IPS-18a (cell line): ENCODE measurements at regions not wholly inside any gene's neighbourhood (a gene's known extent, or its start where the extent isn't known, plus 50 kb on each side); places are given as distances from the start of the nearest gene placed in this dataset.
A peak's percentile ranks its signal among the peaks of the same experiment; 100 is the strongest.
"Not testable (repeated sequence)": the region's sequence is repeated elsewhere in the genome, so short reads cannot be mapped to it uniquely, and the experiment has no call there.

ENCODE experiments used
- H3K27ac ChIP-seq: one replicate; pipeline ENCODE4 v1.5.1; 2013; ENCODE audit warnings: low read length
- H3K27me3 ChIP-seq: one replicate; pipeline ENCODE4 v1.6.1; 2013; ENCODE audit warnings: mild to moderate bottlenecking, low read length; ENCODE audit not compliant: control insufficient read depth, insufficient read depth
- H3K36me3 ChIP-seq: one replicate; pipeline ENCODE4 v1.6.1; 2013; ENCODE audit warnings: low read depth, low read length; ENCODE audit not compliant: control insufficient read depth
- H3K4me1 ChIP-seq: one replicate; pipeline ENCODE4 v1.6.1; 2013; ENCODE audit warnings: low read depth, low read length; ENCODE audit not compliant: control insufficient read depth
- H3K4me3 ChIP-seq: one replicate; pipeline ENCODE4 v1.5.1; 2013; ENCODE audit warnings: low read length
- H3K9ac ChIP-seq: one replicate; pipeline ENCODE4 v1.6.1; 2013; ENCODE audit warnings: mild to moderate bottlenecking, low read length, moderate library complexity
- H3K9me3 ChIP-seq: one replicate; pipeline ENCODE4 v1.6.1; 2013; ENCODE audit warnings: low read depth, low read length; ENCODE audit not compliant: control insufficient read depth

GRCh38 chr4:134700251-134700650 lies 498.7 kb upstream of the PABPC4L start:
- Histone ChIP-seq H3K36me3 (no peaks in the 10 kb centered on the region), H3K4me3 (no peak overlapping the region), H3K27me3 (no peaks in the 10 kb centered on the region), H3K27ac (no peak overlapping the region), H3K9ac (no peak overlapping the region), H3K4me1 (no peaks in the 10 kb centered on the region), H3K9me3 (peaks cover 21% of the 10 kb centered on the region)

GRCh38 chr4:134698831-134699230 lies 497.2 kb upstream of the PABPC4L start:
- H3K9me3 ChIP-seq: peaks cover 21% of the 10 kb centered on the region
- not testable (repeated sequence) for H3K27ac ChIP-seq, H3K4me3 ChIP-seq, H3K36me3 ChIP-seq, H3K9ac ChIP-seq, H3K4me1 ChIP-seq, H3K27me3 ChIP-seq

GRCh38 chr4:134695433-134695832 lies 493.8 kb upstream of the PABPC4L start:
- Histone ChIP-seq H3K27ac (no peak overlapping the region), H3K9me3 (peaks cover 21% of the 10 kb centered on the region), H3K27me3 (no peaks in the 10 kb centered on the region), H3K36me3 (no peaks in the 10 kb centered on the region), H3K4me3 (no peak overlapping the region), H3K4me1 (peaks cover 6% of the 10 kb centered on the region), H3K9ac (no peak overlapping the region)

DNA sequence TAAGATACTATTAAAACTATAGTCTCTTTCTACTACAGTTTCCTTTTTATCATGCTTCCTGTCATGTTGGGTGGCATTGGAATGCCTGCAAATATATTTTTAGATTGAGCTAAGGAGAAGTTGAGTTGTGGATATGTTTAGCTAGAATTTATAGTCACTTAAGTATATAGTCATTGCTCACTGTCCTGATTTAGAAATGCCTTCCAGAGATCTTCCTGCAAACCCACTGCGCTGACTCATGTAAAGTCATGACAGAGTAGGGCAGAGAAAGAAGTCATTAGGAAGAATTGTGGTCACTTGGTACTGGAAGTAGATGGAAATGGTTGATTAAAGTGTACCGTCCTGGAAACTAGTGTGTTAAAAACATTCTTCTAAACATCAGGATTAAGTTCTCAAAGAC lies 490.3 kb upstream of the PABPC4L start:
- H3K4me1 ChIP-seq: peaks cover 6% of the 10 kb centered on the region
- no peaks in the 10 kb centered on the region for H3K27me3 ChIP-seq
- H3K9me3 ChIP-seq: no peaks in the 10 kb centered on the region
- no peak overlapping the region for H3K9ac ChIP-seq
- no peak overlapping the region for H3K4me3 ChIP-seq
- no peak overlapping the region for H3K27ac ChIP-seq
- H3K36me3 ChIP-seq: no peaks in the 10 kb centered on the region

DNA sequence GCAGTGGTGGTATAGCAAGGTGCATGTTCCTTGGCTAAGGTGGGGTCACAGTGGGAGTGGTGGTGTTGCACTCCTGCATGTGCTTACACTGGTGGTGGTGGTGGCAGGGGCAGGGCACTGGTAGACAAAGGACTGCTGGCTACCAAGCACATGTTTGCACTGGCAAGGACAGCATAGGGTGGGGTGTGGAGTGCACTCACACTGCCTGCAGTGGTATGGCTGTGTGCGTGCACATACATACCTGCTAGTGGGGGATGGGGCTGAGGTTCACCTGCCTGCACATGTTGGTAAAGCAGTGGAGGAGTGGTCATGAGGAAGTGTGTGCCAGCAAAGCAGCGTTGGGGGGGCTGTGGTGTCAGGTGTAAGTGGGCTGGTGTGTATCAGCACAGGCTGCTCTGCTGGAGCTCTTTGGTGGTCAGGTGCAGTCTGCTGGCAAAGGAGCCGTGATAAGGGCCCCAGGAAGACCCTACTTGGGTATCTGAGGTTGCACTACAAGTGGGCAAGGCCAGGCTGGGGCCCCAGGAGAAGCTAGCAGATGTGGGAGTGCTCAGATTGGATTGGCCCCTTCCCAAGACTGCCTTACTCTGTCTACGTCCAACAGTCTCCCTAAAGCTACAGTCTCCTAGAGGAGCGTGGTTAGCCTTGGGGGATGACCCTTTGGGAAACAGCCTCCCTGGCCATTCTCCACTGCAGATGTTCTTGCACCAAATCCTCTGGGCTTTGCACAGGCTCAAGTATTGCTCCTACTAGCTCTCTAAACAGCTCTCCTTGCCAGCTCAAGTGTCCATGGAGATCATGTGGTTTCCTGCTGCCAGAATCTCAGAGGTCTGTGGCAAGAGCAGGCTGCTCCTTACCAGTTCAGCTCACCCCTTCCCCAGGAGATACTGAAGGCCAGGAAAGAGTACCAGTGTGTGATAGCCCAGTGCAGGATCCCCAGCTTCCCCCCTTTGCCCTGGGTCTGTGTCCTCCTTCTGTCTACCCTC lies 486.3 kb upstream of the PABPC4L start:
- H3K27me3 ChIP-seq: no peaks in the 10 kb centered on the region
- no peak overlapping the region for H3K9ac ChIP-seq
- peaks cover 26% of the 10 kb centered on the region for H3K4me1 ChIP-seq
- no peak overlapping the region for H3K4me3 ChIP-seq
- no peaks in the 10 kb centered on the region for H3K36me3 ChIP-seq
- H3K9me3 ChIP-seq: no peaks in the 10 kb centered on the region
- no peak overlapping the region for H3K27ac ChIP-seq

DNA sequence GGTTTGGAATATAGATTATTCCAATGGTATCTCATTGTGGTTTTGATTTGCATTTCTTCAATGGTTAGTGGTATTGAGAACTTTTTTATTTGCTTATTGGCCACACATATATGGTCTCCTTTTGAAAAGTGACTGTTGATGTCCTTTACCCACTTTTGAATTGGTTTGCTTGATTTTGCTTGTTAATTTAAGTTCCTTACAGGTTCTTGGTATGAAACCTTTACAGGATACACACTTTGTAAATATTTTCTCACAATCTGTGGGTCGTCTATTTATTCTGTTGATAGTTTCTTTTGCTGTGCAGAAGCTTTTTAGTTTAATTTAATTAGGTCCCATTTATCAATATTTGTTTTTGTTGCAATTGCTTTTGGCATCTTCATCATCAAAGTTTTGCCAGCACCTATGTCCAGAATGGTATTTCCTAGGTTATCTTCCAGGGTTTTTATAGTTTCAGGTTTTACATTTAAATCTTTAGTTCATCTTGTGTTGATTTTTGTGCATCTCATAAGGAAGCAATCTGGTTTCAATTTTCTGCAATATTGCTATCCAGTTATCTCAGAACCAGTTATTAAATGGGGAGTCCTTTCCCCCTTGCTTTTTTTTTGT lies 475.7 kb upstream of the PABPC4L start:
- Histone ChIP-seq H3K36me3 (peaks cover 3% of the 10 kb centered on the region), H3K4me1 (peaks cover 4% of the 10 kb centered on the region), H3K9ac (no peak overlapping the region), H3K9me3 (no peaks in the 10 kb centered on the region), H3K27ac (peak overlapping the region; percentile 59), H3K4me3 (no peak overlapping the region), H3K27me3 (no peaks in the 10 kb centered on the region)

GRCh38 chr4:134668237-134668636 lies 466.6 kb upstream of the PABPC4L start:
- Histone ChIP-seq H3K27me3 (no peaks in the 10 kb centered on the region), H3K4me3 (no peak overlapping the region), H3K27ac (no peak overlapping the region)

DNA sequence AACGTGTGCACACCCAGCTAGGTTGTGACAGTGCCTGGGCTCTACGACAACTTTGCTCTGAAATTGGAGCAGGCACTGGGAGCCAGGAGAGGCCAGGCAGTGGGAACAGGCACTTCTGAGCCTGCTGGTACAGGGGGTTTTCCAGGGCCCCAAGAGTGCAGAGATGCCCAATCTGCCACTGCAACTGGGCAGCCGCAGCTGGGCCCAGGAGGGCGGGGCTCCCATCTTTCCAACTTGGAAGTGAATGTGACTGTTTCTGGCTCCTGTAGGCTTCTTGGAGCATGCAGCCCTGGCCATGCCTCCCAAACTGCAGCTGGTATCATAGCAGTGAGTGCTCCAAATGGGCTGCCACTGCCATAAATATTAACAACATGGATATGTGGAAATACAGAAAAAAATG lies 465.1 kb upstream of the PABPC4L start:
- no peaks in the 10 kb centered on the region for H3K9me3 ChIP-seq
- H3K27ac ChIP-seq: no peak overlapping the region
- H3K4me3 ChIP-seq: no peak overlapping the region
- H3K36me3 ChIP-seq: no peaks in the 10 kb centered on the region
- no peak overlapping the region for H3K9ac ChIP-seq
- H3K27me3 ChIP-seq: no peaks in the 10 kb centered on the region
- H3K4me1 ChIP-seq: no peaks in the 10 kb centered on the region

More at GRCh38 chr4:134668237-134668636, 466.6 kb upstream of the PABPC4L start:
- H3K4me1 ChIP-seq: no peaks in the 10 kb centered on the region
- no peaks in the 10 kb centered on the region for H3K9me3 ChIP-seq
- H3K9ac ChIP-seq: no peak overlapping the region
- no peaks in the 10 kb centered on the region for H3K36me3 ChIP-seq

- no peaks in the 10 kb centered on the region for H3K36me3 ChIP-seq
- H3K27ac ChIP-seq: no peak overlapping the region
- H3K4me3 ChIP-seq: no peak overlapping the region
- no peaks in the 10 kb centered on the region for H3K9me3 ChIP-seq
- H3K4me1 ChIP-seq: no peaks in the 10 kb centered on the region
- H3K9ac ChIP-seq: no peak overlapping the region
- no peaks in the 10 kb centered on the region for H3K27me3 ChIP-seq
Measured at GRCh38 chr4:134665429-134665828, 463.8 kb upstream of the PABPC4L start.

DNA sequence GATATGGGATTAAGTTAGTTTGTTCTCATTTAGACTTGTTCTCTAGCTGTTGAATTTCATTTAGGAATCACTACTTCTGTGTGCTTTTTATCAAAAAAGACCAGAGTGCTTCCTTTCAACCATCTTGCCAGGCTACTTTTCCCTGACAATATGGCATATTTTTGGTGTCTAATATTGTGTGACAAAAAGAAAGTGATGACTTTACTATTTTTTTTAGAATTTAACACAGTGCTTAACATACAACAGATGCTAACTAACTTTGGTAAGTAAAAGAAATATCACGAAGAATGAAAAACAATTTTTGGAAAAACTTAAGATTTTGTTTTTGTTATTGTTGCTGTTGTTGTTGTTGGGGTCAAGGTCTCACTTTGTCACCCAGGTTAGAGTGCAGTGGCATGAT lies 462.2 kb upstream of the PABPC4L start:
- no peaks in the 10 kb centered on the region for H3K4me1 ChIP-seq
- no peaks in the 10 kb centered on the region for H3K36me3 ChIP-seq
- H3K9ac ChIP-seq: no peak overlapping the region
- H3K27me3 ChIP-seq: no peaks in the 10 kb centered on the region
- H3K9me3 ChIP-seq: no peaks in the 10 kb centered on the region
- H3K27ac ChIP-seq: no peak overlapping the region
- H3K4me3 ChIP-seq: no peak overlapping the region

DNA sequence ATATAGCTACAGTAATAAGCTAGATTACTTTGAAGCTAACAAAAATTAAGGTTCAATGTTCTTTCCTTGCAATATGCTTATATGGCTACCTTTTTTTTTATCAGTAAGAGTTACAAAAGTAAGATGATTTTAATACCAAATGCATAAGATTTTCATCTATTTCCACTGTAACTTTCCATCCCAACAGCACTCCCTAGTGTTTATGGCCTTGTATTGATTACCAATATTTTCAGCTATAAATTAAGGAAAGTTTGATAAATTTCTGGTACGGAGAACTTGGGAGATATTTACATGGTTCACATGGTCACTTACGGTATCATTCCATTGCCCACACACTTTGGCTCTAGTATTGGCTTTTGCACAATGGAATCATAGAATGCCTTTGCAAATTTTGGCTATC lies 448.9 kb upstream of the PABPC4L start:
- Histone ChIP-seq H3K27ac (no peak overlapping the region), H3K27me3 (no peaks in the 10 kb centered on the region), H3K4me3 (no peak overlapping the region), H3K4me1 (no peaks in the 10 kb centered on the region), H3K36me3 (no peaks in the 10 kb centered on the region), H3K9me3 (no peaks in the 10 kb centered on the region), H3K9ac (no peak overlapping the region)

DNA sequence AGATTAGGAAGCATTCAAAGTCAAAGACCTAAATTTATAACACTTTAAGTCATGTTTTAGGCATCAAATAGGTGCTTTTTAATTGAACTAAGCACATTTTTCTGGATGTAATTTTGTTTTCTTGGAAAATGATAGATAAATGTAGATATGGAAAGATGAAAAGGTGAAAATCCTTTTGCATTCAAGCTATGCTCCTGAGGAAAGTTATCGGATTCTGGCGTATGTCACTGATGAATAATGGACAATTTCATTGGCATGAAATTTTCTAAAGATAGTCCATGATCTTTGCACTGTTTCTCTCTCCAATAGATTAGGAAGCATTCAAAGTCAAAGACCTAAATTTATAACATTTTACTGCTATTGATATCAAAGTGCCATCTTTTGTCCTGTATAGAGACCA lies 444.2 kb upstream of the PABPC4L start:
- Histone ChIP-seq H3K9ac (no peak overlapping the region), H3K9me3 (no peaks in the 10 kb centered on the region), H3K27ac (no peak overlapping the region), H3K27me3 (no peaks in the 10 kb centered on the region), H3K4me1 (no peaks in the 10 kb centered on the region), H3K4me3 (no peak overlapping the region), H3K36me3 (no peaks in the 10 kb centered on the region)
